Gastroesophageal sphincter (tissue), 3 donors: ENCODE measurements at regions not wholly inside any gene's neighbourhood (a gene's known extent, or its start where the extent isn't known, plus 50 kb on each side); places are given as distances from the start of the nearest gene placed in this dataset.

Experiments used
- CTCF ChIP-seq, 4 experiments: fragments of 200-600 bp in 2 of 4; fragments of 450-650 bp in 2 of 4; sonication (generic) in 1 of 4; IDR thresholded peaks; one replicate each; pipeline ENCODE4 v1.5.1; 2017 to 2019; ENCODE audit warnings: antibody characterized with exemption in 4 of 4, mild to moderate bottlenecking in 2 of 4, moderate library complexity in 2 of 4
- POLR2A ChIP-seq, 2 donors: fragments of 450-650 bp; IDR thresholded peaks; one replicate each; pipeline ENCODE4 v1.6.1; 2017; ENCODE audit warnings: antibody characterized with exemption in 2 of 2, mild to moderate bottlenecking in 2 of 2, moderate library complexity in 1 of 2

- TF ChIP-seq CTCF (IDR thresholded peaks at IDR 0.05) (no peak), POLR2A (IDR thresholded peaks at IDR 0.05) (no peak)
Observed at GRCh38 chr2:59798687-59799232, 754.7 kb downstream of the BCL11A start.
